OCI-LY7 (cell line): ENCODE measurements at regions not wholly inside any gene's neighbourhood (a gene's known extent, or its start where the extent isn't known, plus 50 kb on each side); places are given as distances from the start of the nearest gene placed in this dataset.
"Not testable (repeated sequence)": the region's sequence is repeated elsewhere in the genome, so short reads cannot be mapped to it uniquely, and the experiment has no call there.

ENCODE experiments used
- BruUV-seq: library from RNA; stranded (reverse); fragments of 400-500 nt; replicated peaks from 2 replicates; lab custom pipeline; 2021; lab: Mats Ljungman, UMichigan
- CTCF ChIA-PET: fragments of 300-600 bp; sonication (Branson Sonifier 250); formaldehyde crosslinking; loops from one replicate; lab custom pipeline; 2022; ENCODE audit warnings: antibody characterized with exemption; ENCODE audit not compliant: unreplicated experiment; lab: Charles Lee
- POLR2A ChIA-PET: fragments of 300-600 bp; sonication (Branson Sonifier 250); formaldehyde crosslinking; loops from one replicate; lab custom pipeline; 2022; ENCODE audit warnings: antibody characterized with exemption; lab: Charles Lee
- DNase-seq: peaks from one replicate; pipeline ENCODE4 v3.0.0-alpha.2; 2015; ENCODE audit warnings: low spot score
- H2AFZ ChIP-seq: fragments of 200-600 bp; sonication (generic), shearing (Covaris generic); 2 replicates; pipeline ENCODE4 v1.6.1; 2014; ENCODE audit warnings: mild to moderate bottlenecking, antibody characterized with exemption, low read length, moderate library complexity
- H3K27ac ChIP-seq: fragments of 200-600 bp; sonication (generic); 2 replicates; pipeline ENCODE4 v1.5.1; 2014; ENCODE audit warnings: mixed run types, low read depth, mild to moderate bottlenecking, moderate library complexity, low read length, inconsistent platforms; ENCODE audit not compliant: poor library complexity, severe bottlenecking
- H3K36me3 ChIP-seq: fragments of 200-600 bp; sonication (generic); 2 replicates; pipeline ENCODE4 v1.6.1; 2014; ENCODE audit warnings: mild to moderate bottlenecking, antibody characterized with exemption, low read length, moderate library complexity, mixed read lengths; ENCODE audit not compliant: insufficient read depth
- H3K4me1 ChIP-seq: fragments of 200-600 bp; sonication (generic); 2 replicates; pipeline ENCODE4 v1.5.1; 2014; ENCODE audit warnings: mild to moderate bottlenecking, low read length; ENCODE audit not compliant: insufficient read depth, poor library complexity, severe bottlenecking
- H3K4me2 ChIP-seq: fragments of 200-600 bp; sonication (generic); 2 replicates; pipeline ENCODE4 v1.6.1; 2014; ENCODE audit warnings: mild to moderate bottlenecking, low read length
- H3K4me3 ChIP-seq: fragments of 200-600 bp; sonication (generic); 2 replicates; pipeline ENCODE4 v1.5.1; 2014; ENCODE audit warnings: mild to moderate bottlenecking, low read depth, low read length; ENCODE audit not compliant: poor library complexity, severe bottlenecking
- H3K79me2 ChIP-seq: fragments of 200-600 bp; sonication (generic); 2 replicates; pipeline ENCODE4 v1.6.1; 2016; ENCODE audit warnings: low read depth, mild to moderate bottlenecking, low read length, moderate library complexity, mixed read lengths; ENCODE audit not compliant: insufficient read depth
- H3K9me2 ChIP-seq: fragments of 200-600 bp; sonication (generic); 2 replicates; pipeline ENCODE4 v1.6.1; 2016; ENCODE audit warnings: mild to moderate bottlenecking, low read length, mixed read lengths; ENCODE audit not compliant: insufficient read depth
- H3K9me3 ChIP-seq: fragments of 200-600 bp; sonication (generic); 2 replicates; pipeline ENCODE4 v1.6.1; 2014; ENCODE audit warnings: mild to moderate bottlenecking, mixed run types, low read length, mixed read lengths
- H4K20me1 ChIP-seq: fragments of 200-600 bp; sonication (generic); 2 replicates; pipeline ENCODE4 v1.6.1; 2014; ENCODE audit warnings: mild to moderate bottlenecking, antibody characterized with exemption, low read length, moderate library complexity, mixed read lengths; ENCODE audit not compliant: insufficient read depth
- intact Hi-C: fragments of 100-400 bp; cut with micrococcal nuclease; formaldehyde crosslinking; loops from one replicate; pipeline ENCODE4 v1.10.0; 2022; ENCODE audit not compliant: unreplicated experiment

DNA sequence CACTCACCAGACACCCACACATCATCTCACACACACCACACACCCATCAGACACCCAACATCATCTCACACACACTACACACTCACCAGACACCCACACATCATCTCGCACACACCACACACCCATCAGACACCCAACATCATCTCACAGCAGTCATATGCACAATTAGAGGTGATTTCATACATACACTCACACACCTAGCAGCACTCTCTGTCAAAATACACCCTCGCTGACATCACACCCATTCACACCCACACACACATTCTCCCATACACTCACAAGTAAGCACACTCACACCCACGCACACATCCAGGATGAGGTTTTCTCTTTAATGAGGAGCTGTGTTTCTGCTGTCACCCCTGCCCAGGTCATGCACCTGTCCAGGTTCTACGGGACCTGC, 4368.2 kb upstream of the TPTE start:
- H3K9me3 ChIP-seq, H3K9me2 ChIP-seq, H4K20me1 ChIP-seq, H2AFZ ChIP-seq, H3K4me3 ChIP-seq, H3K4me2 ChIP-seq, DNase-seq, H3K27ac ChIP-seq, H3K36me3 ChIP-seq, POLR2A ChIA-PET, CTCF ChIA-PET, H3K79me2 ChIP-seq, BruUV-seq, H3K4me1 ChIP-seq, intact Hi-C loops: not testable (repeated sequence)

DNA sequence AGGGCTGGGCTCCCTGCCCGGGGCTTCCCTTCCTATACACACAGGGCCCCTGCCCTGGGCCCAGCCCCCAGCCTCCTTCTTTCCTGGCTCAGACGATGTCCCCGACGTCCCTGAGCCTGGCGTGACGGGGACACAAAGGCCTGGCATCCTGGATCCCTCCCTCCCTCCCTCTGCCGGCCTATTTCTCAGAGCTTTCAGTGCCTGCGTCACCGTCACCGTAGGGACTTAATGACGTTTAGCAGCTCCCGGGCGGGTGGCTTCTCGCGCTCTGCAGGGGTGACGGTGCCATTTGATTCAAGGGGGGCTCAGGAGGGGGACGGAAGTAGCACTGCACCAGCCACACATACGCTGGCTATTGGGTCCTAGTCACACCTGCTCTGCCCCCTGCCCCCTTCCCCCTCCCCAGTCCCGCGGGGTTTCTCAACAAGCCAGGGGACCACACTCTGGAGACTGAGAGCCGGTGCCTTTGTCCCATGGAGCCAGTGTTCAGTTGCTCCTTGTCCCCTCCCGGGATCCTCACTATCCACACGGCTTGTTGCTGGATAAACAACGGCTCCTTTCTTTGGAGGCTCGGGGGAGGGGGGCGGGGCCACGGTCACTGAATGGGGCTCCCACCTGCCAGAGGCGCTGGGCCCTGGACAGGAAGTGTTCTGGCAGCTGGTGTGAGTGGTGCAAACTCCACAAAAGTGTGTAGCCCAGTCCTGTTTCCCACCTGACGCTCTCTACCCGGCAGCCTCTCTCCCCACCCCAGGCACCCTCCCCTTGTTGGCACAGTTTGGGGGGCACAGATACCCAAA, 4366.7 kb upstream of the TPTE start:
- H3K4me2 ChIP-seq, POLR2A ChIA-PET, H3K79me2 ChIP-seq, intact Hi-C loops, H3K27ac ChIP-seq, H2AFZ ChIP-seq, H3K4me1 ChIP-seq, H4K20me1 ChIP-seq, H3K36me3 ChIP-seq, H3K9me2 ChIP-seq, H3K9me3 ChIP-seq, CTCF ChIA-PET, BruUV-seq, H3K4me3 ChIP-seq, DNase-seq: not testable (repeated sequence)

DNA sequence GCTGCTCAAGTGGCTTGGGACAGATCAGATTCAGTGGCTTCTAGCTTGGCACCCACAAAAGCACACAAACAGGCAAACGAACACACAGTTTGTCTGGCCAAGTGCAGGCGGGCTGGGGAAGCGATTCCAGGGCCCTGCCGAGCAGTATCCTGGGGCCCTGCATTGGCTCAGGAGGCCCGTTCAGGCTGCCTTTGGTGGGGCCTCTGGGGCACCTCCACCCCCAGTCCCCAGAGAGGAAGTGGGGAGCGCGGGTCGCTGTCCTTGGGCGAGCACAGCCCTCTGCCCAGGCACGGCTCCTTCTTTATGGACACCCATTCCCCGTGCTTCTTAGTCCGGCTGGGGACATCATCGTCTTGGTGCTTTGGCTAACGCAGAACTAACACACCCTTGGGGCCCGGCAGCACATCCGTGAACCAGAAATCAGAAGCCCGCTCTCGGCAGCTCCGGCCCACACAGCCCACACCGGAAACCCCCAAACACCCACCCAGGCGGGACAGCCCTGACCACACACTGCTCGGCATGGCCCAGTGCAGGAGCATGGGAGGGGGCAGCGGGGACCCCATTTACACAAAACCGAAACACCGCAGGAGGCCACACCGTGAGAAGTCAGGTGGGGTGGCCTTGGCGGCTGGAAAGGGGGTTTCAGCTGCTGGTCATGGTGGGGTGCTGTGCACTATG, 4364.5 kb upstream of the TPTE start:
- DNase-seq, BruUV-seq, CTCF ChIA-PET, H3K9me3 ChIP-seq, H3K27ac ChIP-seq, H3K4me3 ChIP-seq, H2AFZ ChIP-seq, H3K9me2 ChIP-seq, intact Hi-C loops, H3K4me2 ChIP-seq, H3K79me2 ChIP-seq, H3K4me1 ChIP-seq, POLR2A ChIA-PET, H4K20me1 ChIP-seq, H3K36me3 ChIP-seq: not testable (repeated sequence)

DNA sequence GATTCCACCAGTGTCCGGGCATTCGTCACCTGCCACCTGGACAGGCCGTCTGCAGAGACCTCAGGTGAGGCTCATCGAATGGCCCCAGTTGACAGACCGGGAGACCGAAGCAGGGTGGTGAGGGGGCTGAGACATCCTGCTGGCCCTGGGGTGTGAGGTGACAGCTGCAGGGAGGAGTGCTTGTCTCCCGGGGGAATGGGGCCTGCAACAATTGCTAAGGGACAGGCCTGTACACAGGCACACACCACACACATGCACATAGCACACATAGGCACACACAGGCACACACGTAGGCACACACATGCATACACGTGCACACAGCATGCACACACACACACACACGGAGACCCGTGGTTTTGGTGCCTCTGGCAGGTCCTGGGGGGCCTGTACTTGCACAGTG, 4363.9 kb upstream of the TPTE start:
- H3K4me2 ChIP-seq, BruUV-seq, H3K9me3 ChIP-seq, H3K9me2 ChIP-seq, POLR2A ChIA-PET, H3K27ac ChIP-seq, H3K36me3 ChIP-seq, H4K20me1 ChIP-seq, CTCF ChIA-PET, H2AFZ ChIP-seq, H3K4me3 ChIP-seq, H3K79me2 ChIP-seq, H3K4me1 ChIP-seq, DNase-seq, intact Hi-C loops: not testable (repeated sequence)

DNA sequence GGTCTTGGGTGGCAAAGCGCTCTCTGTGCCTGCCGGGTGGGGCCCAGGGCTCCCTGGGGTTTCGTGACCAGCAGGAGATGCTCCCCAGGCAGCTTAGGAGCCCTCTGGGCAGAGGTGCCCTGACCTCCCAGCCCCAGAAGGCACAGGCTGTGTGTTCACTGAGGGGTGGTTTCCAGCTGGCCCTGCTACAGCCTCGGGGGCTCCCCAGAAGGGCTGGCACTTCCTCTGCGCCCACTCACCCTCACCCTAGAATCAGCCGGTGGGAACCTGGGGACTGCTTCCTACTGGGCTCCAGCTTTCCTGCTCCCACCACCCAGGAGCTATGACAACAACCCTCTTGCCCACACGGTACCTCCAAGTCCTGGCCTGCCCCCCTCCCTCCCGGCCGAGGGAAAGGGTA, 4363.2 kb upstream of the TPTE start:
- H4K20me1 ChIP-seq, H3K9me3 ChIP-seq, POLR2A ChIA-PET, H3K79me2 ChIP-seq, H3K4me1 ChIP-seq, H3K9me2 ChIP-seq, BruUV-seq, H3K4me3 ChIP-seq, CTCF ChIA-PET, H2AFZ ChIP-seq, H3K36me3 ChIP-seq, intact Hi-C loops, H3K4me2 ChIP-seq, DNase-seq, H3K27ac ChIP-seq: not testable (repeated sequence)
